ENCODE measurements at regions not wholly inside any gene's neighbourhood (a gene's known extent, or its start where the extent isn't known, plus 50 kb on each side); places are given as distances from the start of the nearest gene placed in this dataset.
"Not testable (repeated sequence)": the region's sequence is repeated elsewhere in the genome, so short reads cannot be mapped to it uniquely, and the experiment has no call there.

GRCh38 chr9:42357604-42358373 lies 174.3 kb downstream of the SPATA31A6 start:
- POLR2A ChIA-PET (ENCODE audit: low non-redundant PET); H3K27ac ChIP-seq; DNase-seq (ENCODE audit: low spot score); CTCF ChIA-PET: not testable (repeated sequence)

GRCh38 chr9:42358626-42359247 lies 175.3 kb downstream of the SPATA31A6 start:
- CTCF ChIA-PET; H3K27ac ChIP-seq; POLR2A ChIA-PET (ENCODE audit: low non-redundant PET): not testable (repeated sequence)

DNA sequence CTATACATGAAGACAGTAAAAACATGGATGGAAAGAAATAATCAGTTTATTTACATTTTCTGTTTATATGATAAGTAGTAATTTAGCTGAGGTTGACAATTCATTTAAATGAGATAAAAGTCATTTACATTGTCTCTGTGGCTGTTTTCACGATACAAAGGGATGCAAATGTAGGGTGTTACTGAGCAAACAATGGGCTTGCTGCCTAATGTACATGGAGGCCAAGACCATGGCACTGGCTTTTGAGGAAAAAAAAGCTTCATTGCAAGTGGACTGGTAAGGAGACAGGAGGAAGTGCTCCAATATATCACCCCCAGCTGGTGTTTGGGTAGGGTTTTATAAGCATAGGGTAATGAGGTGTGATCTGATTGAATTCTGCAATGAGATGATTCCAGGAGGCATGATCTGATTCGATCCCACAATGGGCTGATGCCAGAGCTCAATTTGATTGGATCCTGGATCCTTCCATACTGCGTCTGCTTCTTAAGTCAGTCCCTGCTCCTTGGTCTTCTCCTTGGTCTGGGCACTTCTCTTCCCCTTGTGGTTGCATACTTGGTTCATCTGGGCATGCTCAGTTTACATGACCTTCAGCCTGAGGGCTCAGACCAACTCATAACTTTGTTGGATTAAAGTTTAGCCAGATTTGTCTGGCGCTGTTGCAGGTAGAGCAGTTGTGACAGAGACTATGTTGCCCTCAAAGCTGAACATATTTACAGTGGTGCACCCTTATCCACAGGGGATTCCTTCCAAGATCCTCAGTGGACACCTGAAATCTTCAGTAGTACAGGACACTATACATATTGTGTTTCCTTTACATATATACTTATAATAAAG lies 181.2 kb downstream of the SPATA31A6 start:
- CTCF ChIA-PET; POLR2A ChIA-PET (ENCODE audit: low non-redundant PET); H3K27ac ChIP-seq; DNase-seq (ENCODE audit: low spot score): not testable (repeated sequence)

More at GRCh38 chr9:42358626-42359247, 175.3 kb downstream of the SPATA31A6 start:
- DNase-seq (ENCODE audit: low spot score) = not testable (repeated sequence)

- DNase-seq (ENCODE audit: low spot score); H3K27ac ChIP-seq; POLR2A ChIA-PET (ENCODE audit: low non-redundant PET); CTCF ChIA-PET: not testable (repeated sequence)
Observed at GRCh38 chr9:42365244-42365945, 181.9 kb downstream of the SPATA31A6 start.

DNA sequence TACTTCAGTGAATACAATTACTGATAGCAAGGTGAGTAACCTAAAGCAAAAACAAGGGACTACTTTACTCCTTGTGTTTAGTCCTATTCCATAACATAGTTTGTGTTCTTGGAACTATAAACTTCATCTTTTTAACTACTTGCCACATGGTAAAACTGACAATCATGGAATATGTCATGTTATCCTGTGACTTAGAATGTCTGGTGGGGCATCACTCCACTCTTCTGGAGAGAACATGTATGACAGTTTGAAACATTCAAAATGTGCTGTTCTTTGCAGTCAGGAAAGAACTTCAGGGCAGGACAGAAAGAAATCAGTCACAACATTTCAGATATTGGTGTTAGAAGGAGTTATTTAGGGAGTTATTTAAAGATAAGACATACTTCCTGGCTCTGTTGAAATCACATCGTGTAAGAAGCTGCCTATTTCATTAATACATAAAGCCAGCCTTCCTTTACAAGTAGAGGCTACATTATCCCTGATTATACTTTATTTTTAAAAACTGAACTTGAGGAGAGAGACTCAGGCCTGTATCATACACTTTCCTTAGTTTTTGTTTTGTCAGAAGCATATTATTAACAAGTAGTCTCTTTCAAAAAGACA lies 184.9 kb downstream of the SPATA31A6 start:
- CTCF ChIA-PET; POLR2A ChIA-PET (ENCODE audit: low non-redundant PET); H3K27ac ChIP-seq; DNase-seq (ENCODE audit: low spot score): not testable (repeated sequence)

DNA sequence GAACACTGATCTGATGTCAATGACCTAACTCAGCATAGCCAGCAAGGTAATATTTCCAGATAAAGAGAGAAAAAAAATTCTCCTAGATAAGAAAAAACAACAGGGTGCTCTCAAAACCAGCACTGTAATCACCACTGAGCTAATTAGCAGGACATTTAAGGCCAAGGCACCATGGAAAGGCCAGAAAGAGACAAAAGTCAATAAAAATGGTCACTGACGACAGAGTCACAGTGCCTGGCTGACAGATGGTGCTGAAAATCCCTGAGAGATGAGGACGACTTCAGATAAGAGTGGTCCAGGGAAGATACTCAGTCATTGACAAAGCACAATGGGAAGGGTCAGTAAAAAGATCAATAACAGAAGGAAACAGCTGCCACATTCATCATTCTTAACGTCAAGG lies 186.7 kb downstream of the SPATA31A6 start:
- DNase-seq (ENCODE audit: low spot score); H3K27ac ChIP-seq; CTCF ChIA-PET; POLR2A ChIA-PET (ENCODE audit: low non-redundant PET): not testable (repeated sequence)

GRCh38 chr9:42371417-42371816 lies 188.0 kb downstream of the SPATA31A6 start:
- DNase-seq (ENCODE audit: low spot score); CTCF ChIA-PET; POLR2A ChIA-PET (ENCODE audit: low non-redundant PET): not testable (repeated sequence)

GRCh38 chr9:42377530-42378417 lies 194.3 kb downstream of the SPATA31A6 start:
- DNase-seq (ENCODE audit: low spot score); POLR2A ChIA-PET (ENCODE audit: low non-redundant PET); H3K27ac ChIP-seq; CTCF ChIA-PET: not testable (repeated sequence)

More at GRCh38 chr9:42371417-42371816, 188.0 kb downstream of the SPATA31A6 start:
- H3K27ac ChIP-seq = not testable (repeated sequence)

- no peak overlapping the region for H3K27ac ChIP-seq
- no peak for DNase-seq (ENCODE audit: low spot score)
- CTCF ChIA-PET = no interaction called here
- POLR2A ChIA-PET (ENCODE audit: low non-redundant PET) = no interaction called here
- TF ChIP-seq, protein P1, sequence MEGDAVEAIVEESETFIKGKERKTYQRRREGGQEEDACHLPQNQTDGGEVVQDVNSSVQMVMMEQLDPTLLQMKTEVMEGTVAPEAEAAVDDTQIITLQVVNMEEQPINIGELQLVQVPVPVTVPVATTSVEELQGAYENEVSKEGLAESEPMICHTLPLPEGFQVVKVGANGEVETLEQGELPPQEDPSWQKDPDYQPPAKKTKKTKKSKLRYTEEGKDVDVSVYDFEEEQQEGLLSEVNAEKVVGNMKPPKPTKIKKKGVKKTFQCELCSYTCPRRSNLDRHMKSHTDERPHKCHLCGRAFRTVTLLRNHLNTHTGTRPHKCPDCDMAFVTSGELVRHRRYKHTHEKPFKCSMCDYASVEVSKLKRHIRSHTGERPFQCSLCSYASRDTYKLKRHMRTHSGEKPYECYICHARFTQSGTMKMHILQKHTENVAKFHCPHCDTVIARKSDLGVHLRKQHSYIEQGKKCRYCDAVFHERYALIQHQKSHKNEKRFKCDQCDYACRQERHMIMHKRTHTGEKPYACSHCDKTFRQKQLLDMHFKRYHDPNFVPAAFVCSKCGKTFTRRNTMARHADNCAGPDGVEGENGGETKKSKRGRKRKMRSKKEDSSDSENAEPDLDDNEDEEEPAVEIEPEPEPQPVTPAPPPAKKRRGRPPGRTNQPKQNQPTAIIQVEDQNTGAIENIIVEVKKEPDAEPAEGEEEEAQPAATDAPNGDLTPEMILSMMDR (conservative IDR thresholded peaks at IDR 0.05; ENCODE audit: low read depth) = no peak
Observed at GRCh38 chr9:42378418-42378815, 195.0 kb downstream of the SPATA31A6 start.

- CTCF ChIA-PET; H3K27ac ChIP-seq; DNase-seq (ENCODE audit: low spot score); POLR2A ChIA-PET (ENCODE audit: low non-redundant PET): not testable (repeated sequence)
Observed at GRCh38 chr9:42379602-42380001, 196.1 kb downstream of the SPATA31A6 start.

- CTCF ChIA-PET; POLR2A ChIA-PET (ENCODE audit: low non-redundant PET); DNase-seq (ENCODE audit: low spot score); H3K27ac ChIP-seq: not testable (repeated sequence)
Observed at GRCh38 chr9:42384585-42384984, 201.1 kb downstream of the SPATA31A6 start.

DNA sequence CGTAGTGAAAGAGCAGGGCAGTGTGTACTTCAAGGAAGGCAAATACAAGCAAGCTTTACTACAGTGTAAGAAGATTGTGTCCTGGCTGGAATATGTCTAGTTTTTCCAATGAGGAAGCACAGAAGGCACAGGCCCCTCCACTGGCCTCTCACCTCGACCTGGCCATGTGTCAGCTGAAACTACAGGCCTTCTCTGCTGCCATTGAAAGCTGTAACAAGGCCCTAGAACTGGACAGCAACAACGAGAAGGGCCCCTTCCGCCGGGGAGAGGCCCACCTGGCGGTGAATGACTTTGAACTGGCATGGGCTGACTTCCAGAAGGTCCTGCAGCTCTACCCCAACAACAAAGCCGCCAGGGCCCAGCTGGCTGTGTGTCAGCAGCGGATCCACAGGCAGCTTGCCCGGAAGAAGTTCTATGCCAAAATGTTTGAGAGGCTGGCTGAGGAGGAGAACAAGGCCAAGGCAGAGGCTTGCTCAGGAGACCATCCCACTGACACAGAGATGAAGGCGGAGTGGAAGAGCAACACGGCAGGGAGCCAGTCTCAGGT lies 202.2 kb downstream of the SPATA31A6 start:
- CTCF ChIA-PET; DNase-seq (ENCODE audit: low spot score); H3K27ac ChIP-seq; POLR2A ChIA-PET (ENCODE audit: low non-redundant PET): not testable (repeated sequence)
